Right cardiac atrium (tissue), 5 donors: ENCODE measurements at regions not wholly inside any gene's neighbourhood (a gene's known extent, or its start where the extent isn't known, plus 50 kb on each side); places are given as distances from the start of the nearest gene placed in this dataset.

Source experiments
- ATAC-seq, 2 donors: fragments of 200-7000 bp; cut with Tn5 transposase; one replicate each; pipeline versions ENCODE4 v1.8.0 to v1.9.1; 2020; ENCODE audit warnings: moderate library complexity in 2 of 2, mild to moderate bottlenecking in 1 of 2
- DNase-seq, 3 donors: peaks; one replicate each; pipeline ENCODE4 v3.0.0-alpha.2; 2020
- H3K27ac ChIP-seq: one replicate; pipeline ENCODE4 v1.5.1; 2013; ENCODE audit warnings: mild to moderate bottlenecking, low read length, control low read depth, moderate library complexity
- H3K27me3 ChIP-seq: one replicate; pipeline ENCODE4 v1.6.1; 2013; ENCODE audit not compliant: control insufficient read depth, insufficient read depth
- H3K4me1 ChIP-seq: one replicate; pipeline ENCODE4 v1.6.1; 2013; ENCODE audit warnings: low read length; ENCODE audit not compliant: control insufficient read depth, insufficient read depth
- H3K4me3 ChIP-seq: one replicate; pipeline ENCODE4 v1.5.1; 2013; ENCODE audit warnings: low read length, control low read depth
- H3K9me3 ChIP-seq: one replicate; pipeline ENCODE4 v1.6.1; 2013; ENCODE audit warnings: low read length; ENCODE audit not compliant: control insufficient read depth
- WGBS: extraction: QIAGEN DNeasy Blood & Tissue Kit; methylation state at CpG from one replicate; pipeline ENCODE4 v1.1.7; 2013; 5-methylcytosine and 5-hydroxymethylcytosine counted together
- intact Hi-C, 4 donors: fragments of 100-400 bp; cut with DNase I; formaldehyde crosslinking; loops; one replicate each; pipeline versions ENCODE4 v1.11.0 to v1.14.0; 2022 to 2023
- donor health status: healthy with polysubstance abuse.
- donor health status: DM: no; HTN: yes; CAD: no.
- donor health status: DM: no; HTN: no; CAD: no.
- donor health status: DM: no; HTN: yes; CAD: no; lungs with severe emphysema.
- donor health status: DM: yes; HTN: yes; CAD: no.

DNA sequence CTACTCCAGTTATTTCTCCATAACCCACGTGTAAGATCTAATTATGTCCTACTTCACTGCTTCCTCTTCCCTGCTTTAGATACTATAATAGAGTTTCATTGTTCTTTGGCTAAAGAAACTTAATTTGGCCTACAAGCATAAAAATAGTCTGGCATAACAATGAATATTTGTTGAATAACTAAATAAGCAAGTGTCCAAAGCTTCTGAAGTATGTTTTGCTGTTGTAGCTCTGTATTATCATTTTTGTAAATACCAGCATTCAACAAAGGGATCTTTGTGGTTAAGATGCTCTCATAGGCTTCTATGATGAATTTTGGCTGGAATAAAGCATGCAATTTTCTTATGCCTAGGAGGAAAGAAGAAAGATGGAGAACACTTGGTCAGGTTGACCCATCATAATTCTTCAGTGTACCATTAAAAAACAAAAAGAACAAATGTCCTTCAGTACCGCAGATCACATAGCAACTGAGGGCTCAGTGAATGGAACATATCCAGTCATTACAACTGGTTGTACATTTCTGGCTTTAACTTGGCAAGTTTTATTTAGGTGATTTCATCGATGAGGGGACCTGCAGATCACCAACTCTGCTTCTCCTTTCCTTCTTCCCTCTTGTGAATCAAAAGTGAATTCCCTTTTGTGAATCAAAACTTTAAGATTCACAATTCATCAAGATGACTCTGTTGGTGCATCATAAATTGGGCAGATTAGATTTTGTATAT is 465.9 kb upstream of the TGFBR2 start:
- H3K4me3 ChIP-seq, result no peak overlapping the region
- no peaks in the 10 kb centered on the region for H3K4me1 ChIP-seq
- ATAC-seq, result no peak
- DNase-seq, result no peak
- no peak overlapping the region for H3K27ac ChIP-seq
- intact Hi-C loops, result no loop called here
- H3K27me3 ChIP-seq, result no peaks in the 10 kb centered on the region
- no peaks in the 10 kb centered on the region for H3K9me3 ChIP-seq
- 59% methylated on average over 3 of the region's 3 CpGs for WGBS

DNA sequence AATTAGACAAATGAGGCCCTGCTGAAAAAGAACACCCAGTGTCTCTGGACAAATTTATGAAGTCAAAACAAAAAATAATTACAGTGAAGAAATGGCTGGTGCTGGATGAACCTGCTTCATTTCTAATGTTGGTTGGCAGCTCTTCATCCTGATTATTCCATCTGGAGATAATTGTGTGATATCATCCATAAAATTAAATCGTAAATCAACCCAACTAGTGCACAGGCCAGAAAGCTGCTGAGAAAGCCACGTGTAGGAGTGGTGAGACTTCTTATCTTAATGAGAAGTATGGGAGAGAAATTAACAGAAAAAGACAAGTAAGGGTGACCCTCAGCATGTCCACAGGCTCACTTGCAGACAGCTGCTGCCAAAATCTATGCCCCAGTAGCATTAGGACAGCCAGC is 465.2 kb upstream of the TGFBR2 start:
- no peak overlapping the region for H3K4me3 ChIP-seq
- WGBS, result 49% methylated on average over 2 of the region's 2 CpGs
- no peaks in the 10 kb centered on the region for H3K27me3 ChIP-seq
- H3K4me1 ChIP-seq, result no peaks in the 10 kb centered on the region
- H3K27ac ChIP-seq, result no peak overlapping the region
- H3K9me3 ChIP-seq, result no peaks in the 10 kb centered on the region
- intact Hi-C loops, result no loop called here
- DNase-seq (no peak), ATAC-seq (peak in 1 of 2 donors; percentile 31)

GRCh38 chr3:30141927-30142326 is 464.5 kb upstream of the TGFBR2 start:
- intact Hi-C loops, result no loop called here
- no peaks in the 10 kb centered on the region for H3K27me3 ChIP-seq
- H3K27ac ChIP-seq, result no peak overlapping the region
- no peaks in the 10 kb centered on the region for H3K9me3 ChIP-seq
- no peaks in the 10 kb centered on the region for H3K4me1 ChIP-seq
- DNase-seq, result no peak
- no peak overlapping the region for H3K4me3 ChIP-seq
- ATAC-seq, result no peak
- whole genome bisulfite sequencing, result 78% methylated on average over 3 of the region's 3 CpGs

DNA sequence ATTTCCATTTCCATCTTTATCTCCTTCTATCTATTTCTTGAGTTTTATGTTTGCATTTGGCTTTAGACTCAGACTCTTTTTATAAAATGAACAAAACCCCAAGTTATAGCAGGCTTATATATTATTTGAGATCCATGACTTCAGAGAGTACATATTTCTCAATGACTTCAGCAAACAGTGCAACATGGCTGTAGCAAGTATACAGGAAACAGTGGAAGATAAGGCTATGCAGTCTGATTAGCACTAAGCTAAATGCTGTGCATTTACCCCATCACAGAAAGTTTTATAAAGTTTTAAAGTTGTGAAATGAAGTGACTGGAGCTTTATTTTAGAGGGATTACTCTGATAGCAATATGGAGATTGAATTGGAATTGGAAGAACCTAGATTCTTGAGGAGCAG is 463.5 kb upstream of the TGFBR2 start:
- no peaks in the 10 kb centered on the region for H3K9me3 ChIP-seq
- no peak for DNase-seq
- H3K27ac ChIP-seq, result no peak overlapping the region
- intact Hi-C loops, result no loop called here
- no peaks in the 10 kb centered on the region for H3K27me3 ChIP-seq
- ATAC-seq, result no peak
- H3K4me1 ChIP-seq, result no peaks in the 10 kb centered on the region
- no peak overlapping the region for H3K4me3 ChIP-seq

DNA sequence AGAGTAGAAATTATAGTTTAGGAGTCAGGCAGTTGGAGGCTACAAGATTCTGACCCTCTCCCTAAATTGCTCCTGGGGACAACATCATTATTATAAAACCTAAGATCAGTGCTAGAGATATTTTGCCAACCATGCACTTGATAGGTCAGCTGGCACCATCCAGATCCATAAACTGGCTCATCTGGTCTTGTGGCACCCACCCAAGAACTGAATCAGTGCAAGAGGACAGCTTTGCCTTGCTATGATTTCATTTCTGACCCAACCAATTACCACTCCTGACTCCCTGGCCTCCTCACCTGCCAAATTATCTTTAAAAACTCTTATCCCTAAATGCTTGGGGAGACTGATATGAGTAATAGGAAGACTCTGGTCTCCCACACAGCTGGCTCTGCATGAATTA is 461.1 kb upstream of the TGFBR2 start:
- DNase-seq (no peak), ATAC-seq (no peak)
- intact Hi-C loops, result no loop called here

GRCh38 chr3:30146978-30147377 is 459.4 kb upstream of the TGFBR2 start:
- Histone ChIP-seq H3K4me3 (no peak overlapping the region), H3K9me3 (no peaks in the 10 kb centered on the region), H3K27ac (no peak overlapping the region), H3K27me3 (no peaks in the 10 kb centered on the region), H3K4me1 (no peaks in the 10 kb centered on the region)
- DNase-seq (no peak), ATAC-seq (no peak)
- intact Hi-C loops, result no loop called here

More for the DNA sequence above, 461.1 kb upstream of the TGFBR2 start:
- no peaks in the 10 kb centered on the region for H3K27me3 ChIP-seq
- H3K4me1 ChIP-seq, result no peaks in the 10 kb centered on the region
- no peaks in the 10 kb centered on the region for H3K9me3 ChIP-seq
- no peak overlapping the region for H3K27ac ChIP-seq
- no peak overlapping the region for H3K4me3 ChIP-seq

- ATAC-seq (no peak), DNase-seq (no peak)
- Histone ChIP-seq H3K27me3 (no peaks in the 10 kb centered on the region), H3K27ac (no peak overlapping the region), H3K4me1 (no peaks in the 10 kb centered on the region), H3K4me3 (no peak overlapping the region), H3K9me3 (no peaks in the 10 kb centered on the region)
- intact Hi-C loops, result no loop called here
- 73% methylated on average over 2 of the region's 2 CpGs for WGBS
Observed at GRCh38 chr3:30154853-30155252, 451.5 kb upstream of the TGFBR2 start.

DNA sequence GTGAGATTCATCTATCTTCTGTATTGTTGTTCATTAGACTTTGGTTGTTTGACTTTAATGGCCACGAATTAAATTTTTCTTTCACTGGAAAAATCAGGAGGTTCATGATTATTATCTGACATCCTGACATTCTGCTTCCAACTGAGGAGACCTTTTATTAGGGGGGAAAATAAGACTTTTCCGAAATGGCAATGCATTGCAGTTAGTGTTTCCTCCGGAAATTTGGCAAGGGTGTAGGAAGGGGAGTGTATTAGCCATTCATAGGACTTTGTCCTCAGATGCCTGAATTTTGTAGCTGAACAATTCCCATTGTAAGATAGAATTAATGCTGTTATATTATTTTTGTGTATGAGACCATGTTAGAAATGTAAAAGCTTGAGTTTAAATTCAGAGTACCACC is 450.6 kb upstream of the TGFBR2 start:
- DNase-seq (no peak), ATAC-seq (peak; percentile 79 to 91)
- 47% methylated on average over 3 of the region's 3 CpGs for WGBS
- no peaks in the 10 kb centered on the region for H3K4me1 ChIP-seq
- H3K4me3 ChIP-seq, result no peak overlapping the region
- no peaks in the 10 kb centered on the region for H3K9me3 ChIP-seq
- intact Hi-C loops, result no loop called here
- no peaks in the 10 kb centered on the region for H3K27me3 ChIP-seq
- no peak overlapping the region for H3K27ac ChIP-seq

DNA sequence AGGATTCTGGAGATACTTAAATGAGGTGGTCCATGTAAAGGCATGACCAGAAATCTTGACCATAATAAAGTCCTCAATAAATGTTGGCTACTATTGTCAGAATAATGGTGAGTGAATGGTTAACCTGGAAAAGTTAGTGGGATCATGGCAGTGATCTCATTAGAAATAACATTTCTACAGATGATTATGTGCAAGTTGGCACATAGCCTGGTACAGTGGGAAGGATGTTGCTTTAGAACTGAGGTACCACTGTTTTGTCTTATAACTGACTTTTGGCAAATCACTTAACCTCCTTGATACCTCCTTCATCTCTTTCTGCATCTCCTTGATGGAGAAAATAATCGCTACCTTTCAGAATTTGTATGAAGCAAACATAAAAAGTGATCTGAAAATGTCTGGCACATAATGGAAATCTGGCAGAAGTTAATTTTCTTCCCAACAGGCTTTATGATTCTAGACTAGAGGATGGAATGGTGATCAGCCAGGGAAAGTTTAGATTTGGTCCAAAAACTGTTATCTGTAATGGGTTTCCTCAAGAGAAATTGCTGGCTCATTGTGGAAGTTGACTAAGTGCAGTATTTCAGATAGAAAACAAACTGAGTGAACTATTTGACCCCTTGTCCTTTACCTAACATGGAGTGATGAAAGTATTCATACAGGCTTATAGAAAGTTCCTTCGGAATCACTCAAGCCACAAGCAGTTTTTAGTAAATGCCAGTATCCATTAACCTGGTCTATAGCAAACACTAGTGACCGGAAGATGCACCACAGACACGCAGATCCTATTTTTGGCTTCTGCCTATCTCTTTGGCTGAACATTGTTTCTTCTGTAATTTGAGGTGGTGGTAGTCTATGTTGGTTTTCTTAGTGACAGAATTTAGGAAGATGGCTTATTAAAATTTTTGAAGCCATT is 449.6 kb upstream of the TGFBR2 start:
- WGBS, result 42% methylated on average over 4 of the region's 4 CpGs
- H3K27ac ChIP-seq, result no peak overlapping the region
- ATAC-seq (peak; percentile 82 to 87), DNase-seq (no peak)
- intact Hi-C loops, result no loop called here
- H3K9me3 ChIP-seq, result no peaks in the 10 kb centered on the region
- no peak overlapping the region for H3K4me3 ChIP-seq
- peaks cover 2% of the 10 kb centered on the region for H3K4me1 ChIP-seq
- H3K27me3 ChIP-seq, result no peaks in the 10 kb centered on the region

GRCh38 chr3:30161375-30161774 is 445.0 kb upstream of the TGFBR2 start:
- no peak overlapping the region for H3K27ac ChIP-seq
- intact Hi-C loops, result no loop called here
- H3K4me3 ChIP-seq, result no peak overlapping the region
- no peak for DNase-seq
- ATAC-seq, result peak; percentile 84 to 87
- peaks cover 2% of the 10 kb centered on the region for H3K4me1 ChIP-seq
- H3K9me3 ChIP-seq, result no peaks in the 10 kb centered on the region
- no peaks in the 10 kb centered on the region for H3K27me3 ChIP-seq
- 37% methylated on average over 6 of the region's 6 CpGs for WGBS

DNA sequence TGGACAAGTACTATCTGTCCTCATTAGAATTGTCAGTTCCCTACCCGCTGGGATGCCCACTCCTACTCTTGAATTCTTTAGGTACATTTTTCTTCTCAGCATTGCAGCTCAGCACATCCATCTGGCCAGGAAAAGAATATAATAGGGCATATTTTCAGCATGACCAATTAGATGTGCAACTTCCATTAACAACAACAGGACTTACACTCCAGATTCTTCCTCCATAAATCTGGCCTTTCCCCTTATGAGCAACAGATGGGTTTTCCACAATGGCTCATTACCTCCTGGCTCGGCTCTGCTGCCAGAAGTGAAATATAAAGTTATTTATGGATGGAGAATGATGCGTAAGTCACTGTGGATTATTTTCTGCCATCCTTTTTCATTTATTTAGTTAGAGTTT is 443.8 kb upstream of the TGFBR2 start:
- Histone ChIP-seq H3K4me3 (no peak overlapping the region), H3K27me3 (no peaks in the 10 kb centered on the region), H3K27ac (no peak overlapping the region), H3K9me3 (no peaks in the 10 kb centered on the region), H3K4me1 (peaks cover 2% of the 10 kb centered on the region)
- no peak for DNase-seq
- intact Hi-C loops, result no loop called here
- 85% methylated on average over 3 of the region's 3 CpGs for WGBS
- ATAC-seq, result no peak
